Smooth muscle cell (in vitro differentiated cells): ENCODE measurements at regions not wholly inside any gene's neighbourhood (a gene's known extent, or its start where the extent isn't known, plus 50 kb on each side); places are given as distances from the start of the nearest gene placed in this dataset.

Experiments
- DNase-seq: peaks from one replicate; lab custom pipeline; 2025; ENCODE audit not compliant: unreplicated experiment; lab: John Stamatoyannopoulos, UW
- H2AFZ ChIP-seq: fragments of 200-600 bp; sonication (generic); 2 replicates; pipeline ENCODE4 v1.6.0; 2016; ENCODE audit warnings: antibody characterized with exemption, low read depth, mild to moderate bottlenecking
- H3F3A ChIP-seq: fragments of 200-600 bp; sonication (generic); 2 replicates; pipeline ENCODE4 v1.6.0; 2017; ENCODE audit warnings: antibody characterized with exemption, low read depth
- H3K27ac ChIP-seq: fragments of 200-600 bp; sonication (generic); 2 replicates; pipeline ENCODE4 v1.5.1; 2016; ENCODE audit warnings: low read depth, mild to moderate bottlenecking
- H3K27me3 ChIP-seq: fragments of 200-600 bp; sonication (generic); 2 replicates; pipeline ENCODE4 v1.6.1; 2016; ENCODE audit warnings: low read depth, mild to moderate bottlenecking
- H3K36me3 ChIP-seq: fragments of 200-600 bp; sonication (generic); 2 replicates; pipeline ENCODE4 v1.5.1; 2016; ENCODE audit warnings: low read depth
- H3K4me1 ChIP-seq: fragments of 200-600 bp; sonication (generic); 2 replicates; pipeline ENCODE4 v1.5.1; 2016; ENCODE audit warnings: low read depth
- H3K4me2 ChIP-seq: fragments of 200-600 bp; sonication (generic); 2 replicates; pipeline ENCODE4 v1.6.0; 2016; ENCODE audit warnings: mild to moderate bottlenecking
- H3K4me3 ChIP-seq: fragments of 200-600 bp; sonication (generic); 2 replicates; pipeline ENCODE4 v1.5.1; 2016; ENCODE audit warnings: mild to moderate bottlenecking
- H3K79me2 ChIP-seq: fragments of 200-600 bp; sonication (generic); 2 replicates; pipeline ENCODE4 v1.6.0; 2016; ENCODE audit warnings: low read depth, mild to moderate bottlenecking
- H3K9ac ChIP-seq: fragments of 200-600 bp; sonication (generic); 2 replicates; pipeline ENCODE4 v1.6.0; 2016; ENCODE audit warnings: low read depth
- H3K9me3 ChIP-seq: fragments of 200-600 bp; sonication (generic); replicated peaks from 2 replicates; pipeline ENCODE4 v1.5.1; 2016; ENCODE audit warnings: low read depth
- H4K20me1 ChIP-seq: fragments of 200-600 bp; sonication (generic); 2 replicates; pipeline ENCODE4 v1.6.0; 2016; ENCODE audit warnings: low read depth
- WGBS: methylation state at CpG from one replicate; pipeline ENCODE4 v1.1.7; 2016; ENCODE audit warnings: low lambda C conversion rate; 5-methylcytosine and 5-hydroxymethylcytosine counted together
- TF ChIP-seq, protein P1 (sequence below): fragments of 200-600 bp; sonication (generic); IDR thresholded peaks from 2 replicates; pipeline ENCODE4 v1.5.1; 2017; ENCODE audit warnings: borderline replicate concordance, mild to moderate bottlenecking, antibody characterized with exemption; ENCODE audit not compliant: insufficient read depth, poor library complexity, severe bottlenecking

DNA sequence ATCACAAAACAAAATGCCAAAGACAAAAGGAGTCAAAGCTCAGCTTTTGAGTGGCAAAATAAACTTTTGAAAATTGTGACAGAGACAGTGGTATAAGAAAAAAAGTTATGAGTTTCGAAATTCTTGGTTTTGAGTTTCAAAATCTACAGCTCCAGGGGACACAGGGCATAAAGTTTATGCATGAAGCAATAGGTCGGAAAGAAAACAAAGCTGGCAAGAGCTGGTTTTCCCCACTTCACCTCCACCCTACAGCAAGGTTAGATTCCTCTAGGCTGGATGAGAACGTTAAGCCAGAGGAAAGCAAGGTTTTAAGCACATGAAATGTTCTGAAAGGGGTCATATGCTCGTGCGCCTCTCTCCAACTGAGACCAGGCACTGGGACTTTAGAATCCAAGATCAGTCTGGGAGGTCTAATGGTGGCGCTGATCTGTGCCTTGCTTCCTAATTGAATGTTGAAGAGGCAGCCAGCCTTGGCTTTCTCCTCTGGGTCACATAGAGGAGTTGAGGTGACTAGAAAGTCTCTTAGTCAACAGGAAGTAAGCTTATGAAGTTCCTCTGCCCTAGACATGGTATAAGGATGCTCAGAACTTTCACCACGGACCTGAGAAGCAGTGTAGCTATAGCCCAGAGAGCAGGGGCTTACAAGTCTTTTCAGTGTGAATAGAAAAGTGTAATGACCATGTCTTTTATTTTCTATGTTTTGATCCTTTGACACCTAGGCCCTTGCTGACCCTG lies 167.7 kb upstream of the DMAC1 start:
- no peaks in the 10 kb centered on the region for H3K27me3 ChIP-seq
- no peak overlapping the region for H3K9ac ChIP-seq
- no peaks in the 10 kb centered on the region for H3K4me1 ChIP-seq
- no peak for DNase-seq
- H3K4me2 ChIP-seq = no peak overlapping the region
- TF ChIP-seq, protein P1, sequence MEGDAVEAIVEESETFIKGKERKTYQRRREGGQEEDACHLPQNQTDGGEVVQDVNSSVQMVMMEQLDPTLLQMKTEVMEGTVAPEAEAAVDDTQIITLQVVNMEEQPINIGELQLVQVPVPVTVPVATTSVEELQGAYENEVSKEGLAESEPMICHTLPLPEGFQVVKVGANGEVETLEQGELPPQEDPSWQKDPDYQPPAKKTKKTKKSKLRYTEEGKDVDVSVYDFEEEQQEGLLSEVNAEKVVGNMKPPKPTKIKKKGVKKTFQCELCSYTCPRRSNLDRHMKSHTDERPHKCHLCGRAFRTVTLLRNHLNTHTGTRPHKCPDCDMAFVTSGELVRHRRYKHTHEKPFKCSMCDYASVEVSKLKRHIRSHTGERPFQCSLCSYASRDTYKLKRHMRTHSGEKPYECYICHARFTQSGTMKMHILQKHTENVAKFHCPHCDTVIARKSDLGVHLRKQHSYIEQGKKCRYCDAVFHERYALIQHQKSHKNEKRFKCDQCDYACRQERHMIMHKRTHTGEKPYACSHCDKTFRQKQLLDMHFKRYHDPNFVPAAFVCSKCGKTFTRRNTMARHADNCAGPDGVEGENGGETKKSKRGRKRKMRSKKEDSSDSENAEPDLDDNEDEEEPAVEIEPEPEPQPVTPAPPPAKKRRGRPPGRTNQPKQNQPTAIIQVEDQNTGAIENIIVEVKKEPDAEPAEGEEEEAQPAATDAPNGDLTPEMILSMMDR = no peak
- H4K20me1 ChIP-seq = no peaks in the 10 kb centered on the region
- H3K27ac ChIP-seq = no peak overlapping the region
- no peaks in the 10 kb centered on the region for H3K79me2 ChIP-seq
- H3K9me3 ChIP-seq = no peaks in the 10 kb centered on the region
- H3K4me3 ChIP-seq = no peak overlapping the region
- H2AFZ ChIP-seq = no peak overlapping the region
- H3K36me3 ChIP-seq = no peaks in the 10 kb centered on the region
- 85% methylated on average over 7 of the region's 7 CpGs for WGBS
- no peaks in the 10 kb centered on the region for H3F3A ChIP-seq

- H3K9ac ChIP-seq = no peak overlapping the region
- no peaks in the 10 kb centered on the region for H3F3A ChIP-seq
- no peak for DNase-seq
- WGBS = 95% methylated on average over 3 of the region's 3 CpGs
- no peak overlapping the region for H3K27ac ChIP-seq
- H3K9me3 ChIP-seq = no peaks in the 10 kb centered on the region
- no peaks in the 10 kb centered on the region for H4K20me1 ChIP-seq
- no peak overlapping the region for H3K4me3 ChIP-seq
- no peak overlapping the region for H2AFZ ChIP-seq
- peaks cover 12% of the 10 kb centered on the region for H3K4me1 ChIP-seq
- no peaks in the 10 kb centered on the region for H3K36me3 ChIP-seq
- H3K27me3 ChIP-seq = no peaks in the 10 kb centered on the region
- H3K79me2 ChIP-seq = no peaks in the 10 kb centered on the region
- H3K4me2 ChIP-seq = no peak overlapping the region
- TF ChIP-seq, protein P1 = no peak
These were observed 165.5 kb upstream of the DMAC1 start for GRCh38 chr9:7965063-7965462.

DNA sequence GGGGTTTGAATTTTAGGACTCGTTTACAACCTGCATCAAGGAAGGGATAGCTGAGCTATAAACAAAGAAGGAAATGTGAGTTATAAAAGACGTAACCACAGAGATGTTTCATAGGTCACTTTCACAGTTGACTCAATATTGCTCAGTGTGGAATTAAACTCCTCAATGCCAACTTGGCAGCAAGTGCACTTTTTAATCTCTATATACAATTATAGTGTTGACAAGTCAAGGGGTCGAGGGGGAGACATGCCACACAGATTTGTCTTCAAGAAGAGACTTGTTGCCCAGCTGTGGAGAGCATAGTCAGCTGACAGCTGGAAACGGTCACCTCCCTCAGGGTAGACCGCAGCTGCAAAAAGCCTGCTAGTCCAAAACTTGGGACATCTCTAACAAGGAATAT lies 163.4 kb upstream of the DMAC1 start:
- H3K9me3 ChIP-seq = no peaks in the 10 kb centered on the region
- TF ChIP-seq, protein P1 = no peak
- H3K9ac ChIP-seq = no peak overlapping the region
- WGBS = 81% methylated on average over 5 of the region's 5 CpGs
- no peak for DNase-seq
- no peaks in the 10 kb centered on the region for H3K79me2 ChIP-seq
- no peak overlapping the region for H2AFZ ChIP-seq
- no peaks in the 10 kb centered on the region for H3F3A ChIP-seq
- H4K20me1 ChIP-seq = no peaks in the 10 kb centered on the region
- no peaks in the 10 kb centered on the region for H3K36me3 ChIP-seq
- no peak overlapping the region for H3K4me3 ChIP-seq
- peaks cover 14% of the 10 kb centered on the region for H3K4me1 ChIP-seq
- H3K27ac ChIP-seq = no peak overlapping the region
- H3K4me2 ChIP-seq = no peak overlapping the region
- no peaks in the 10 kb centered on the region for H3K27me3 ChIP-seq

DNA sequence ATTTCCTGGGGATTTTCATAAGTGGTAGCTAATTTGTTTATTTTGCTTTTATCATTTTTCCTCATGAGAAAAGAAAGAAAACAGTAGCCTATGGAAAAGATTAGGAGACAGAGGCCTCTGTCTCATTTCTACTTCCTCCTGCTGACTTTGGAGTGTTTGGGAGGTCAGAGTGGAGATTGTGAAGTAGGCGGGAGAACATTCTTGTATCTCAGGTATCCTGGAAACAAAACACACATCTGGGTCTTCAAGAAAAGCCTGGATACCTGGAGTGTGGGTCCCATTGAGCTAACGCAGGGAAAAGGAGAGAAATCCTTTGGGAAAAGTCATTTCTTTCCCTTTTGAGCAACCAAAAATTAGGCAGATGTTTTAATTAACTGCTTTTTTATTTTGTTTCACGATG lies 161.5 kb upstream of the DMAC1 start:
- no peaks in the 10 kb centered on the region for H3K79me2 ChIP-seq
- H3K4me2 ChIP-seq = no peak overlapping the region
- TF ChIP-seq, protein P1 = no peak
- peaks cover 14% of the 10 kb centered on the region for H3K4me1 ChIP-seq
- no peak overlapping the region for H3K9ac ChIP-seq
- H3K4me3 ChIP-seq = no peak overlapping the region
- H3K27me3 ChIP-seq = no peaks in the 10 kb centered on the region
- 88% methylated on average over 3 of the region's 3 CpGs for WGBS
- no peak for DNase-seq
- no peak overlapping the region for H3K27ac ChIP-seq
- H2AFZ ChIP-seq = no peak overlapping the region
- H3K9me3 ChIP-seq = no peaks in the 10 kb centered on the region
- no peaks in the 10 kb centered on the region for H3K36me3 ChIP-seq
- no peaks in the 10 kb centered on the region for H3F3A ChIP-seq
- H4K20me1 ChIP-seq = no peaks in the 10 kb centered on the region
